Fibroblast of the aortic adventitia (primary cell): ENCODE measurements at regions not wholly inside any gene's neighbourhood (a gene's known extent, or its start where the extent isn't known, plus 50 kb on each side); places are given as distances from the start of the nearest gene placed in this dataset.
A peak's percentile ranks its signal among the peaks of the same experiment; 100 is the strongest.

Experiments used
- DNase-seq: peaks from one replicate; pipeline ENCODE4 v3.0.0-alpha.2; 2010; ENCODE audit warnings: low read depth
- H3K4me3 ChIP-seq: 2 replicates; pipeline ENCODE4 v1.5.1; 2011; ENCODE audit warnings: low read depth, mild to moderate bottlenecking, control low read depth, low read length, moderate library complexity
- TF ChIP-seq, protein P1 (sequence below): IDR thresholded peaks from 2 replicates; pipeline ENCODE4 v1.5.1; 2011; ENCODE audit warnings: mild to moderate bottlenecking, low read length, control low read depth, inconsistent platforms; ENCODE audit not compliant: insufficient read depth

GRCh38 chr5:100446879-100447430, 88.2 kb upstream of the FAM174A start:
- TF ChIP-seq, protein P1, sequence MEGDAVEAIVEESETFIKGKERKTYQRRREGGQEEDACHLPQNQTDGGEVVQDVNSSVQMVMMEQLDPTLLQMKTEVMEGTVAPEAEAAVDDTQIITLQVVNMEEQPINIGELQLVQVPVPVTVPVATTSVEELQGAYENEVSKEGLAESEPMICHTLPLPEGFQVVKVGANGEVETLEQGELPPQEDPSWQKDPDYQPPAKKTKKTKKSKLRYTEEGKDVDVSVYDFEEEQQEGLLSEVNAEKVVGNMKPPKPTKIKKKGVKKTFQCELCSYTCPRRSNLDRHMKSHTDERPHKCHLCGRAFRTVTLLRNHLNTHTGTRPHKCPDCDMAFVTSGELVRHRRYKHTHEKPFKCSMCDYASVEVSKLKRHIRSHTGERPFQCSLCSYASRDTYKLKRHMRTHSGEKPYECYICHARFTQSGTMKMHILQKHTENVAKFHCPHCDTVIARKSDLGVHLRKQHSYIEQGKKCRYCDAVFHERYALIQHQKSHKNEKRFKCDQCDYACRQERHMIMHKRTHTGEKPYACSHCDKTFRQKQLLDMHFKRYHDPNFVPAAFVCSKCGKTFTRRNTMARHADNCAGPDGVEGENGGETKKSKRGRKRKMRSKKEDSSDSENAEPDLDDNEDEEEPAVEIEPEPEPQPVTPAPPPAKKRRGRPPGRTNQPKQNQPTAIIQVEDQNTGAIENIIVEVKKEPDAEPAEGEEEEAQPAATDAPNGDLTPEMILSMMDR: no peak
- no peak for DNase-seq
- H3K4me3 ChIP-seq: no peak overlapping the region

DNA sequence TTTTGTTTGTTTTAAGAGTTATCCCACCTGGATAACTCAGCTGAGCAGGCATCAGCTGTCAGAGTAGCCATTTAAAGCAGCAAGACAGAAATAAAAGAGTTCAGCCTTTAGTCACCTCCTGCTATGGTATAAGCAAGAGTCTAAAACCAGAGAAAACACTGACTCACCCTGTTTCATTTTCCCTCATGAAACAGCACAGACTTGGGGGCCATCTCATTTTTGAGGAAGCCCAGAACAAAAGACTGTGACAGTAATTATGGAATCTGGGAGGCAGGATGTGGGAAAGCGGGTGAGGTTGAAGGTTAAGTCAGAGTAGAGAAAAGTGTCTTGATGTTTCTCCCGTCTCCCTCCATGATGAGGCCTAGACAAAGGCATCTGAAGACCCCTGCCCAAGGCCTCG, 90.2 kb upstream of the FAM174A start:
- TF ChIP-seq, protein P1: no peak
- DNase-seq: no peak

GRCh38 chr5:100434815-100435214, 100.4 kb upstream of the FAM174A start:
- no peak overlapping the region for H3K4me3 ChIP-seq
- TF ChIP-seq, protein P1: no peak
- DNase-seq: no peak

More for the DNA sequence above, 90.2 kb upstream of the FAM174A start:
- H3K4me3 ChIP-seq: no peak overlapping the region

DNA sequence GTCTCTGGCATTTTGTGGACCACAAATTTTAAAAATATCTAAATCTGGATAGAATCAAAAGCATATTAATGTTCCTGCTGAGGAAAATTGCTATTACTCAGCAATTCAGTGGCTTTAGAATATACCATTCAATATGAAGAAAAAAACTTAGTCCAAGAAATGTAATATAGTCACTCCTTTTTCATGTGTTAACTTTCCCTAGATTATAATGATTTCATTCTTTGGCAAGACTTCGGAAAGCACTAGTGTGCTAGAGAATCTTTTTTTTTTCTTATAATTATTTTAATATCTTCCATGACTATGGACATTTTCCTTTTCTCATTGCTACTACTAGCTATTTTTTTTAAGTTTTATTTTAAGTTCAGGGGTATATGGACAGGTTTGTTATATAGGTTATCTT, 102.4 kb upstream of the FAM174A start:
- TF ChIP-seq, protein P1: no peak
- no peak for DNase-seq
- H3K4me3 ChIP-seq: no peak overlapping the region

GRCh38 chr5:100430268-100431195, 104.6 kb upstream of the FAM174A start:
- DNase-seq: peak; percentile 49
- TF ChIP-seq, protein P1: peak; percentile 99
- no peak overlapping the region for H3K4me3 ChIP-seq

GRCh38 chr5:100424787-100425186, 110.4 kb upstream of the FAM174A start:
- DNase-seq: no peak
- no peak overlapping the region for H3K4me3 ChIP-seq
- TF ChIP-seq, protein P1: no peak
